Prostate gland (tissue), 2 donors: ENCODE measurements at regions not wholly inside any gene's neighbourhood (a gene's known extent, or its start where the extent isn't known, plus 50 kb on each side); places are given as distances from the start of the nearest gene placed in this dataset.
"Not testable (repeated sequence)": the region's sequence is repeated elsewhere in the genome, so short reads cannot be mapped to it uniquely, and the experiment has no call there.

Source experiments
- DNase-seq: peaks from one replicate; pipeline ENCODE4 v3.0.0-alpha.2; 2019; ENCODE audit warnings: low spot score
- H3K27ac ChIP-seq, 2 donors: fragments of 200-600 bp; sonication (generic); 2 replicates each; pipeline ENCODE4 v1.5.1; 2017 to 2019
- H3K27me3 ChIP-seq: fragments of 200-600 bp; sonication (generic); replicated peaks from 2 replicates; pipeline ENCODE4 v1.5.1; 2019; ENCODE audit not compliant: insufficient read depth
- H3K36me3 ChIP-seq, 2 donors: fragments of 200-600 bp; sonication (generic); 1 replicate in 1 of 2; 2 replicates in 1 of 2; pipeline versions ENCODE4 v1.5.1 to v1.8.1; 2017 to 2019
- H3K4me1 ChIP-seq: fragments of 200-600 bp; sonication (generic); replicated peaks from 2 replicates; pipeline ENCODE4 v1.5.1; 2019
- H3K4me3 ChIP-seq, 2 donors: fragments of 200-600 bp; sonication (generic); 2 replicates each; pipeline ENCODE4 v1.5.1; 2017 to 2019
- H3K9me3 ChIP-seq: fragments of 200-600 bp; sonication (generic); 2 replicates; pipeline ENCODE4 v1.5.1; 2017
- POLR2A ChIP-seq: fragments of 450-650 bp; IDR thresholded peaks from one replicate; pipeline ENCODE4 v1.6.1; 2016; ENCODE audit warnings: antibody characterized with exemption, mild to moderate bottlenecking
- POLR2AphosphoS5 ChIP-seq: sonication (generic); formaldehyde crosslinking; IDR thresholded peaks from one replicate; pipeline ENCODE4 v1.6.1; 2017; ENCODE audit warnings: antibody characterized with exemption
- WGBS: methylation state at CpG from one replicate; pipeline ENCODE4 v1.1.5; 2018; 5-methylcytosine and 5-hydroxymethylcytosine counted together
- intact Hi-C: fragments of 100-400 bp; cut with DNase I; formaldehyde crosslinking; loops from one replicate; pipeline ENCODE4 v1.14.2; 2022
- TF ChIP-seq, protein P1 (sequence below), 4 experiments: fragments of 200-600 bp in 2 of 4; fragments of 450-650 bp in 2 of 4; sonication (generic) in 2 of 4; IDR thresholded peaks; 1 replicate in 3 of 4; 2 replicates in 1 of 4; pipeline ENCODE4 v1.5.1; 2016 to 2019; ENCODE audit warnings: antibody characterized with exemption in 4 of 4, mild to moderate bottlenecking in 2 of 4, moderate library complexity in 2 of 4

- DNase-seq: no peak
- no peaks in the 10 kb centered on the region for H3K4me1 ChIP-seq
- H3K36me3 ChIP-seq: no peaks in the 10 kb centered on the region
- H3K9me3 ChIP-seq: no peaks in the 10 kb centered on the region
- no peaks in the 10 kb centered on the region for H3K27me3 ChIP-seq
- intact Hi-C loops: no loop called here
- TF ChIP-seq POLR2AphosphoS5 (no peak), POLR2A (no peak)
- TF ChIP-seq, protein P1, sequence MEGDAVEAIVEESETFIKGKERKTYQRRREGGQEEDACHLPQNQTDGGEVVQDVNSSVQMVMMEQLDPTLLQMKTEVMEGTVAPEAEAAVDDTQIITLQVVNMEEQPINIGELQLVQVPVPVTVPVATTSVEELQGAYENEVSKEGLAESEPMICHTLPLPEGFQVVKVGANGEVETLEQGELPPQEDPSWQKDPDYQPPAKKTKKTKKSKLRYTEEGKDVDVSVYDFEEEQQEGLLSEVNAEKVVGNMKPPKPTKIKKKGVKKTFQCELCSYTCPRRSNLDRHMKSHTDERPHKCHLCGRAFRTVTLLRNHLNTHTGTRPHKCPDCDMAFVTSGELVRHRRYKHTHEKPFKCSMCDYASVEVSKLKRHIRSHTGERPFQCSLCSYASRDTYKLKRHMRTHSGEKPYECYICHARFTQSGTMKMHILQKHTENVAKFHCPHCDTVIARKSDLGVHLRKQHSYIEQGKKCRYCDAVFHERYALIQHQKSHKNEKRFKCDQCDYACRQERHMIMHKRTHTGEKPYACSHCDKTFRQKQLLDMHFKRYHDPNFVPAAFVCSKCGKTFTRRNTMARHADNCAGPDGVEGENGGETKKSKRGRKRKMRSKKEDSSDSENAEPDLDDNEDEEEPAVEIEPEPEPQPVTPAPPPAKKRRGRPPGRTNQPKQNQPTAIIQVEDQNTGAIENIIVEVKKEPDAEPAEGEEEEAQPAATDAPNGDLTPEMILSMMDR (IDR thresholded peaks at IDR 0.05): no peak
- WGBS: 72% methylated on average over 3 of the region's 3 CpGs
- no peak overlapping the region for H3K4me3 ChIP-seq
- no peak overlapping the region for H3K27ac ChIP-seq
These were observed 80.6 kb upstream of the NAMPT start for GRCh38 chr7:106365252-106366005.

DNA sequence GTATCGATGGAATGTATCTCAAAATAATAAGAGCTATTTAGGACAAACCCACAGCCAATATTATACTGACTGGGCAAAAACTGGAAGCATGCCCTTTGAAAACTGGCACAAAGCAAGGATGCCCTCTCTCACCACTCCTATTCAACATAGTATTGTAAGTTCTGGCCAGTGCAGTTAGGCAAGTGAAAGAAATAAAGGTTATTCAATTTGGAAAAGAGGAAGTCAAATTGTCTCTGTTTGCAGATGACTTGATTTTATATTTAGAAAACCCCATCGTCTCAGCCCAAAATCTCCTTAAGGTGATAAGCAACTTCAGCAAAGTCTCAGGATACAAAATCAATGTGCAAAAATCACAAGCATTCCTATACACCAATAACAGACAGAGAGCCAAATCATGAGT lies 77.7 kb upstream of the NAMPT start:
- H3K27ac ChIP-seq, H3K4me1 ChIP-seq, DNase-seq, intact Hi-C loops, H3K27me3 ChIP-seq, H3K4me3 ChIP-seq, H3K9me3 ChIP-seq, H3K36me3 ChIP-seq: not testable (repeated sequence)
- WGBS: 90% methylated on average over 2 of the region's 2 CpGs

GRCh38 chr7:106358103-106358663 lies 73.4 kb upstream of the NAMPT start:
- Histone ChIP-seq H3K4me1 (no peaks in the 10 kb centered on the region), H3K9me3 (no peaks in the 10 kb centered on the region), H3K27ac (no peak overlapping the region), H3K4me3 (no peak overlapping the region), H3K36me3 (no peaks in the 10 kb centered on the region), H3K27me3 (no peaks in the 10 kb centered on the region)
- 44% methylated on average over 2 of the region's 2 CpGs for WGBS
- TF ChIP-seq, protein P1 (IDR thresholded peaks at IDR 0.05): no peak
- TF ChIP-seq POLR2A: no peak
- no peak for TF ChIP-seq POLR2AphosphoS5
- no peak for DNase-seq
- intact Hi-C loops: no loop called here

DNA sequence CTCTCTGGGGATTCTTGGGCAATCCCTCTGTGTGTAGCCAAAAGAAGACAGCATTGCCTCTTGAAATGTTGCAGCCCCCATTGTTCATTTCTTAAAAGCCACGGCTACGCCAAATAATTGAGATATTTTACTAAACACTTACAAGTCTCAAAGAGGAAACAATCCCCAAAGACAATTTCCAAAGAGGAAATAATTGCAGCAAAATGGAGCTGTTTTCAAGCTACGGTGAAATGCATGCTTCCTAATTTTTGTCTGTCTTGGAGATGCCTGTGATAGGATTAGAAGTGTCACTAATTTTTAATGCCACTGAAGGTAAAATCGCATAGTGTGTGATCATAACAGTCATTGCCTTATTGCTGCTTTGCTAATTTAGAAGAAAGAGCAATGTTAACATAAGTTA lies 72.9 kb upstream of the NAMPT start:
- no peak overlapping the region for H3K27ac ChIP-seq
- TF ChIP-seq POLR2AphosphoS5 (no peak), POLR2A (no peak)
- TF ChIP-seq, protein P1 (IDR thresholded peaks at IDR 0.05): no peak
- intact Hi-C loops: no loop called here
- WGBS: 84% methylated on average over 4 of the region's 4 CpGs
- DNase-seq: no peak
- no peaks in the 10 kb centered on the region for H3K9me3 ChIP-seq
- H3K4me3 ChIP-seq: no peak overlapping the region
- H3K27me3 ChIP-seq: no peaks in the 10 kb centered on the region
- H3K4me1 ChIP-seq: no peaks in the 10 kb centered on the region
- no peaks in the 10 kb centered on the region for H3K36me3 ChIP-seq

- Histone ChIP-seq H3K27ac (no peak overlapping the region), H3K36me3 (no peaks in the 10 kb centered on the region), H3K4me1 (no peaks in the 10 kb centered on the region), H3K27me3 (no peaks in the 10 kb centered on the region), H3K9me3 (no peaks in the 10 kb centered on the region), H3K4me3 (no peak overlapping the region)
- TF ChIP-seq POLR2A (no peak), POLR2AphosphoS5 (no peak)
- TF ChIP-seq, protein P1 (IDR thresholded peaks at IDR 0.05): no peak
- intact Hi-C loops: no loop called here
- DNase-seq: no peak
- WGBS: 88% methylated on average over 3 of the region's 3 CpGs
These were observed 70.0 kb upstream of the NAMPT start for GRCh38 chr7:106354822-106355221.
